PC-9 (cell line): ENCODE measurements at regions not wholly inside any gene's neighbourhood (a gene's known extent, or its start where the extent isn't known, plus 50 kb on each side); places are given as distances from the start of the nearest gene placed in this dataset.

Source experiments
- BruUV-seq: library from RNA; stranded (reverse); fragments of 400-500 nt; replicated peaks from 2 replicates; lab custom pipeline; 2021; lab: Mats Ljungman, UMichigan
- CTCF ChIA-PET: fragments of 300-600 bp; sonication (Branson Sonifier 250); formaldehyde crosslinking; loops from one replicate; lab custom pipeline; 2022; ENCODE audit warnings: antibody characterized with exemption; lab: Charles Lee
- POLR2A ChIA-PET: fragments of 300-600 bp; sonication (Branson Sonifier 250); formaldehyde crosslinking; loops from one replicate; lab custom pipeline; 2022; ENCODE audit warnings: antibody characterized with exemption; ENCODE audit not compliant: unreplicated experiment; lab: Charles Lee
- DNase-seq, 2 experiments: peaks; one replicate each; pipeline versions ENCODE4 v3.0.0 to v3.0.0-alpha.2; 2015 to 2022; ENCODE audit warnings: mixed read lengths in 1 of 2
- H2AFZ ChIP-seq: fragments of 200-600 bp; sonication (generic); 2 replicates; pipeline ENCODE4 v1.8.1; 2017; ENCODE audit warnings: antibody characterized with exemption
- H3F3A ChIP-seq: fragments of 200-600 bp; sonication (generic); 2 replicates; pipeline ENCODE4 v1.8.1; 2017; ENCODE audit warnings: antibody characterized with exemption, mild to moderate bottlenecking, low read depth; ENCODE audit not compliant: insufficient read depth
- H3K27ac ChIP-seq: fragments of 200-600 bp; sonication (generic); 2 replicates; pipeline ENCODE4 v1.6.1; 2016; ENCODE audit warnings: mixed run types
- H3K27me3 ChIP-seq: fragments of 200-600 bp; sonication (generic); 2 replicates; pipeline ENCODE4 v1.6.1; 2016; ENCODE audit warnings: low read depth, mixed run types; ENCODE audit not compliant: insufficient read depth
- H3K36me3 ChIP-seq: fragments of 200-600 bp; sonication (generic); 2 replicates; pipeline ENCODE4 v1.6.1; 2016; ENCODE audit warnings: low read depth, mixed run types
- H3K4me1 ChIP-seq: fragments of 200-600 bp; sonication (generic); replicated peaks from 2 replicates; pipeline ENCODE4 v1.6.1; 2016; ENCODE audit warnings: mixed run types; ENCODE audit not compliant: insufficient read depth
- H3K4me2 ChIP-seq: fragments of 200-600 bp; sonication (generic); 2 replicates; pipeline ENCODE4 v1.6.1; 2017; ENCODE audit warnings: mixed run types
- H3K4me3 ChIP-seq: fragments of 200-600 bp; sonication (generic); 2 replicates; pipeline ENCODE4 v1.6.1; 2016; ENCODE audit warnings: mixed run types
- H3K79me2 ChIP-seq: fragments of 200-600 bp; sonication (generic); 2 replicates; pipeline ENCODE4 v1.6.1; 2017; ENCODE audit warnings: low read depth, mixed run types
- H3K9me2 ChIP-seq: fragments of 200-600 bp; sonication (generic); 2 replicates; pipeline ENCODE4 v1.8.1; 2017; ENCODE audit warnings: mild to moderate bottlenecking; ENCODE audit not compliant: insufficient read depth
- H3K9me3 ChIP-seq: fragments of 200-600 bp; sonication (generic); 2 replicates; pipeline ENCODE4 v1.8.1; 2016; ENCODE audit warnings: low read depth; ENCODE audit not compliant: insufficient read depth
- H4K20me1 ChIP-seq: fragments of 200-600 bp; sonication (generic); 2 replicates; pipeline ENCODE4 v1.8.1; 2017; ENCODE audit not compliant: insufficient read depth
- CTCF ChIP-seq: fragments of 200-600 bp; sonication (generic); conservative IDR thresholded peaks from 2 replicates; pipeline ENCODE4 v1.6.1; 2017; ENCODE audit warnings: mixed run types, antibody characterized with exemption, mild to moderate bottlenecking, moderate library complexity
- EZH2 ChIP-seq: fragments of 200-600 bp; sonication (generic); IDR thresholded peaks from 2 replicates; pipeline ENCODE4 v1.8.0; 2017; ENCODE audit warnings: antibody characterized with exemption, low read depth
- intact Hi-C: fragments of 100-400 bp; cut with micrococcal nuclease; formaldehyde crosslinking; loops from one replicate; pipeline ENCODE4 v1.10.0; 2022; ENCODE audit not compliant: unreplicated experiment

- TF ChIP-seq EZH2 (no peak), CTCF (no peak)
- no peaks in the 10 kb centered on the region for H3F3A ChIP-seq
- no peak overlapping the region for H3K4me2 ChIP-seq
- H4K20me1 ChIP-seq = no peaks in the 10 kb centered on the region
- no peak overlapping the region for H3K4me3 ChIP-seq
- H2AFZ ChIP-seq = no peak overlapping the region
- no peaks in the 10 kb centered on the region for H3K9me3 ChIP-seq
- ChIA-PET POLR2A (no interaction called here), CTCF (no interaction called here)
- H3K79me2 ChIP-seq = no peaks in the 10 kb centered on the region
- no peaks in the 10 kb centered on the region for H3K9me2 ChIP-seq
- DNase-seq = no peak
- H3K4me1 ChIP-seq = no peaks in the 10 kb centered on the region
- no peak overlapping the region for H3K27ac ChIP-seq
- H3K27me3 ChIP-seq = no peaks in the 10 kb centered on the region
- intact Hi-C loops = no loop called here
- H3K36me3 ChIP-seq = no peaks in the 10 kb centered on the region
- BruUV-seq = no TSS peak
Observed at GRCh38 chr5:40137223-40137622, 542.5 kb upstream of the PTGER4 start.

- Histone ChIP-seq H3K9me3 (no peaks in the 10 kb centered on the region), H3F3A (no peaks in the 10 kb centered on the region), H3K27ac (no peak overlapping the region), H3K9me2 (no peaks in the 10 kb centered on the region), H3K36me3 (no peaks in the 10 kb centered on the region), H2AFZ (no peak overlapping the region), H3K4me3 (no peak overlapping the region), H3K27me3 (no peaks in the 10 kb centered on the region), H3K4me2 (no peak overlapping the region), H4K20me1 (no peaks in the 10 kb centered on the region), H3K4me1 (no peaks in the 10 kb centered on the region), H3K79me2 (no peaks in the 10 kb centered on the region)
- TF ChIP-seq EZH2 (no peak), CTCF (no peak)
- ChIA-PET CTCF (no interaction called here), POLR2A (no interaction called here)
- intact Hi-C loops = no loop called here
- no peak for DNase-seq
- BruUV-seq = no TSS peak
Observed at GRCh38 chr5:40134883-40135520, 544.7 kb upstream of the PTGER4 start.

GRCh38 chr5:40124367-40124766 is 555.3 kb upstream of the PTGER4 start:
- Histone ChIP-seq H3K79me2 (no peaks in the 10 kb centered on the region), H3K27ac (no peak overlapping the region), H3K27me3 (no peaks in the 10 kb centered on the region), H2AFZ (no peak overlapping the region), H3K9me3 (peaks cover 37% of the 10 kb centered on the region), H3K9me2 (no peaks in the 10 kb centered on the region), H3F3A (no peaks in the 10 kb centered on the region), H4K20me1 (no peaks in the 10 kb centered on the region), H3K4me3 (no peak overlapping the region), H3K36me3 (no peaks in the 10 kb centered on the region), H3K4me2 (no peak overlapping the region), H3K4me1 (no peaks in the 10 kb centered on the region)
- ChIA-PET CTCF (no interaction called here), POLR2A (no interaction called here)
- intact Hi-C loops = no loop called here
- TF ChIP-seq CTCF (no peak), EZH2 (no peak)
- BruUV-seq = no TSS peak
- no peak for DNase-seq
